HCT116 (cell line): ENCODE measurements at regions not wholly inside any gene's neighbourhood (a gene's known extent, or its start where the extent isn't known, plus 50 kb on each side); places are given as distances from the start of the nearest gene placed in this dataset.

Source experiments
- ATAC-seq: fragments of 200-7000 bp; cut with Tn5 transposase; 2 replicates; pipeline ENCODE4 v1.9.1; 2020; ENCODE audit warnings: mild to moderate bottlenecking, moderate library complexity
- BruUV-seq: library from RNA; stranded (reverse); fragments of 400-500 nt; replicated peaks from 2 replicates; lab custom pipeline; 2021; lab: Mats Ljungman, UMichigan
- CTCF ChIA-PET: fragments of 300-600 bp; sonication (Branson Sonifier 250); formaldehyde crosslinking; loops from one replicate; lab custom pipeline; 2021; ENCODE audit warnings: antibody characterized with exemption; lab: Charles Lee
- POLR2A ChIA-PET: fragments of 300-600, 350-600 bp; sonication (Branson Sonifier 250); formaldehyde crosslinking; loops from one replicate; lab custom pipeline; 2021; ENCODE audit warnings: antibody characterized with exemption; lab: Charles Lee
- RAD21 ChIA-PET, 2 experiments: fragments of 300-600 bp; sonication (Branson Sonifier 250); formaldehyde crosslinking; loops; one replicate each; lab custom pipeline; 2023; ENCODE audit warnings: low total read pairs in 2 of 2; ENCODE audit not compliant: uncharacterized antibody in 2 of 2, unreplicated experiment in 2 of 2, low non-redundant PET in 1 of 2; lab: Charles Lee
- DNase-seq: peaks from one replicate; pipeline ENCODE4 v3.0.0-alpha.2; 2010; ENCODE audit warnings: low read depth, low spot score
- H2AFZ ChIP-seq: fragments of 200-600 bp; shearing (Covaris generic), sonication (generic); 2 replicates; pipeline ENCODE4 v1.6.1; 2017; ENCODE audit warnings: low read depth, mixed run types, mixed read lengths, antibody characterized with exemption, low read length; ENCODE audit not compliant: poor library complexity, severe bottlenecking
- H3K27ac ChIP-seq: 2 replicates; pipeline ENCODE4 v1.5.1; 2012; ENCODE audit warnings: low read depth, low read length
- H3K27me3 ChIP-seq: fragments of 200-600 bp; sonication (generic); 2 replicates; pipeline ENCODE4 v1.6.1; 2016; ENCODE audit warnings: mixed run types, low read length, mixed read lengths; ENCODE audit not compliant: insufficient read depth
- H3K36me3 ChIP-seq, 2 experiments: fragments of 200-500 bp in 1 of 2; fragments of 200-600 bp in 1 of 2; sonication (Bioruptor generic) in 1 of 2; sonication (generic) in 1 of 2; 2 replicates each; pipeline versions ENCODE4 v1.5.1 to v1.6.1; 2014 to 2016; ENCODE audit warnings: low read length in 2 of 2, inconsistent platforms in 1 of 2, mixed read lengths in 1 of 2, mixed run types in 1 of 2; ENCODE audit not compliant: insufficient read depth in 2 of 2, control insufficient read depth in 1 of 2
- H3K4me1 ChIP-seq, 2 experiments: fragments of 200-600 bp in 1 of 2; sonication (generic) in 1 of 2; 2 replicates each; pipeline versions ENCODE4 v1.5.1 to v1.6.1; 2012 to 2017; ENCODE audit warnings: low read length in 2 of 2, inconsistent platforms in 1 of 2, mild to moderate bottlenecking in 1 of 2, mixed read lengths in 1 of 2, mixed run types in 1 of 2, moderate library complexity in 1 of 2; ENCODE audit not compliant: insufficient read depth in 2 of 2, control insufficient read depth in 1 of 2
- H3K4me2 ChIP-seq: fragments of 200-600 bp; sonication (generic); 2 replicates; pipeline ENCODE4 v1.6.1; 2017; ENCODE audit warnings: mixed run types, low read length, mixed read lengths
- H3K4me3 ChIP-seq, 2 experiments: fragments of 200-600 bp in 1 of 2; sonication (generic) in 1 of 2; replicated peaks in 1 of 2; 2 replicates each; pipeline ENCODE4 v1.5.1; 2011 to 2016; ENCODE audit warnings: low read length in 2 of 2, control low read depth in 1 of 2, low read depth in 1 of 2, mild to moderate bottlenecking in 1 of 2, mixed read lengths in 1 of 2, mixed run types in 1 of 2
- H3K79me2 ChIP-seq: fragments of 200-600 bp; sonication (generic); 2 replicates; pipeline ENCODE4 v1.6.1; 2017; ENCODE audit warnings: mild to moderate bottlenecking, mixed run types, low read length, moderate library complexity, mixed read lengths; ENCODE audit not compliant: insufficient read depth
- H3K9ac ChIP-seq: fragments of 200-600 bp; sonication (generic); 2 replicates; pipeline ENCODE4 v1.6.1; 2016; ENCODE audit warnings: low read length, mixed read lengths
- H3K9me2 ChIP-seq: fragments of 200-600 bp; sonication (generic), shearing (Covaris generic); 2 replicates; pipeline ENCODE4 v1.6.1; 2017; ENCODE audit warnings: mixed run types, mild to moderate bottlenecking, moderate library complexity; ENCODE audit not compliant: insufficient read depth
- H3K9me3 ChIP-seq, 2 experiments: fragments of 200-500 bp in 1 of 2; fragments of 200-600 bp in 1 of 2; sonication (Bioruptor generic) in 1 of 2; sonication (generic) in 1 of 2; 2 replicates each; pipeline ENCODE4 v1.6.1; 2014 to 2017; ENCODE audit warnings: low read length in 2 of 2, mixed read lengths in 2 of 2, inconsistent platforms in 1 of 2, low read depth in 1 of 2, mild to moderate bottlenecking in 1 of 2, mixed run types in 1 of 2, moderate library complexity in 1 of 2; ENCODE audit not compliant: control insufficient read depth in 1 of 2, insufficient read depth in 1 of 2
- H4K20me1 ChIP-seq: fragments of 200-600 bp; sonication (generic), shearing (Covaris generic); 2 replicates; pipeline ENCODE4 v1.6.1; 2017; ENCODE audit warnings: mixed run types, mild to moderate bottlenecking, moderate library complexity; ENCODE audit not compliant: insufficient read depth
- ATF3 ChIP-seq: IDR thresholded peaks from 2 replicates; pipeline ENCODE4 v1.6.1; 2012
- CBX3 ChIP-seq: IDR thresholded peaks from 2 replicates; pipeline ENCODE4 v1.6.1; 2012; ENCODE audit warnings: low read depth
- EGR1 ChIP-seq: IDR thresholded peaks from 2 replicates; pipeline ENCODE4 v1.6.1; 2012; ENCODE audit warnings: low read depth
- EZH2 ChIP-seq: fragments of 200-600 bp; sonication (generic); IDR thresholded peaks from 2 replicates; pipeline ENCODE4 v1.6.1; 2017; ENCODE audit warnings: antibody characterized with exemption, mixed run types
- FOSL1 ChIP-seq: IDR thresholded peaks from 2 replicates; pipeline ENCODE4 v1.6.1; 2012; ENCODE audit warnings: low read depth
- JUND ChIP-seq: IDR thresholded peaks from 2 replicates; pipeline ENCODE4 v1.6.1; 2012
- MAX ChIP-seq: IDR thresholded peaks from 2 replicates; pipeline ENCODE4 v1.6.1; 2012
- POLR2A ChIP-seq: IDR thresholded peaks from 2 replicates; pipeline ENCODE4 v1.7.0; 2011; ENCODE audit warnings: borderline replicate concordance; ENCODE audit not compliant: insufficient read depth, insufficient read length; ENCODE audit errors: extremely low read depth
- POLR2AphosphoS5 ChIP-seq: IDR thresholded peaks from 2 replicates; pipeline ENCODE4 v1.6.1; 2011; ENCODE audit warnings: mild to moderate bottlenecking, low read depth, low read length, moderate library complexity
- RAD21 ChIP-seq: IDR thresholded peaks from 2 replicates; pipeline ENCODE4 v1.6.1; 2012; ENCODE audit warnings: low read depth, mild to moderate bottlenecking
- REST ChIP-seq: IDR thresholded peaks from 2 replicates; pipeline ENCODE4 v1.6.1; 2012; ENCODE audit warnings: low read depth
- SIN3A ChIP-seq: IDR thresholded peaks from 2 replicates; pipeline ENCODE4 v1.6.1; 2012; ENCODE audit warnings: low read depth
- SP1 ChIP-seq: IDR thresholded peaks from 2 replicates; pipeline ENCODE4 v1.6.1; 2012; ENCODE audit warnings: low read depth
- TCF7L2 ChIP-seq: IDR thresholded peaks from 2 replicates; pipeline ENCODE4 v1.7.0; 2011; ENCODE audit warnings: borderline replicate concordance, inconsistent platforms; ENCODE audit not compliant: insufficient read depth, insufficient read length; ENCODE audit errors: extremely low read depth
- YY1 ChIP-seq: IDR thresholded peaks from 2 replicates; pipeline ENCODE4 v1.6.1; 2011; ENCODE audit warnings: low read length, low read depth, moderate library complexity, mild to moderate bottlenecking; ENCODE audit not compliant: insufficient replicate concordance; ENCODE audit errors: extremely low read depth
- ZBTB33 ChIP-seq: IDR thresholded peaks from 2 replicates; pipeline ENCODE4 v1.6.1; 2011; ENCODE audit warnings: mild to moderate bottlenecking, low read length, moderate library complexity; ENCODE audit not compliant: insufficient replicate concordance; ENCODE audit errors: extremely low read depth
- ZFX ChIP-seq: fragments of 450-650 bp; IDR thresholded peaks from 2 replicates; pipeline ENCODE4 v1.6.1; 2017
- ZNF274 ChIP-seq: fragments of 200-500 bp; sonication (Bioruptor generic); IDR thresholded peaks from 2 replicates; pipeline ENCODE4 v1.6.1; 2014; ENCODE audit warnings: mild to moderate bottlenecking, low read depth, low read length, inconsistent platforms
- intact Hi-C: fragments of 100-400 bp; cut with micrococcal nuclease; formaldehyde crosslinking; loops from 2 replicates; pipeline ENCODE4 v1.10.0; 2022

- no peaks in the 10 kb centered on the region for H3K9me3 ChIP-seq
- ChIA-PET CTCF (interaction anchor here (0.7 to 2.4 kb wide), 2 partner anchors 237 to 240 kb away, joined by 3 to 16 read pairs; no protein-coding TSS in a partner anchor), RAD21 (no interaction called here), POLR2A (no interaction called here)
- H3K9ac ChIP-seq = no peak overlapping the region
- no peaks in the 10 kb centered on the region for H3K9me2 ChIP-seq
- 0 out of 4 replicates have a peak, but pooled peaks cover 0 to 4% of the 10 kb centered on the region in 2 experiments for H3K4me1 ChIP-seq
- no TSS peak for BruUV-seq
- DNase-seq (no peak), ATAC-seq (no peak)
- no peak overlapping the region for H3K4me2 ChIP-seq
- TF ChIP-seq REST = no peak
- TF ChIP-seq FOSL1 = no peak
- no peak for TF ChIP-seq EZH2
- no peak for TF ChIP-seq YY1
- TF ChIP-seq MAX = no peak
- no peak for TF ChIP-seq POLR2A
- no peak for TF ChIP-seq ZNF274
- TF ChIP-seq TCF7L2 = no peak
- no peak for TF ChIP-seq CBX3
- TF ChIP-seq JUND = no peak
- TF ChIP-seq ZBTB33 = no peak
- TF ChIP-seq EGR1 = no peak
- TF ChIP-seq POLR2AphosphoS5 = no peak
- TF ChIP-seq ATF3 = no peak
- TF ChIP-seq ZFX = no peak
- no peak for TF ChIP-seq RAD21
- TF ChIP-seq SP1 = no peak
- TF ChIP-seq SIN3A = no peak
- H3K79me2 ChIP-seq = no peaks in the 10 kb centered on the region
- H3K36me3 ChIP-seq = no peaks in the 10 kb centered on the region
- no peaks in the 10 kb centered on the region for H4K20me1 ChIP-seq
- intact Hi-C loops = no loop called here
- H3K27ac ChIP-seq = no peak overlapping the region
- no peak overlapping the region for H2AFZ ChIP-seq
- no peaks in the 10 kb centered on the region for H3K27me3 ChIP-seq
- H3K4me3 ChIP-seq = no peak overlapping the region
These were observed 158.0 kb downstream of the KCNA5 start for GRCh38 chr12:5201554-5202218.
